Sigmoid colon (tissue), 3 donors: ENCODE measurements at regions not wholly inside any gene's neighbourhood (a gene's known extent, or its start where the extent isn't known, plus 50 kb on each side); places are given as distances from the start of the nearest gene placed in this dataset.

ENCODE experiments used
- CTCF ChIP-seq, 4 experiments: fragments of 450-650 bp in 3 of 4; fragments of 200-600 bp in 1 of 4; IDR thresholded peaks; one replicate each; pipeline ENCODE4 v1.5.1; 2016 to 2019; ENCODE audit warnings: antibody characterized with exemption in 4 of 4, mild to moderate bottlenecking in 3 of 4, moderate library complexity in 2 of 4
- POLR2A ChIP-seq, 2 donors: fragments of 450-650 bp; IDR thresholded peaks; one replicate each; pipeline ENCODE4 v1.6.1; 2016; ENCODE audit warnings: antibody characterized with exemption in 2 of 2, mild to moderate bottlenecking in 2 of 2, moderate library complexity in 2 of 2

- TF ChIP-seq CTCF (IDR thresholded peaks at IDR 0.05) (no peak), POLR2A (IDR thresholded peaks at IDR 0.05) (no peak)
Measured at GRCh38 chr16:87543436-87544191, 50.8 kb upstream of the ZCCHC14 start.
